Natural killer cell (primary cell): ENCODE measurements at regions not wholly inside any gene's neighbourhood (a gene's known extent, or its start where the extent isn't known, plus 50 kb on each side); places are given as distances from the start of the nearest gene placed in this dataset.

Experiments
- ATAC-seq, 3 donors: fragments of 150-1000 bp in 2 of 3; fragments of 200-7000 bp in 1 of 3; cut with Tn5 transposase; 1 replicate in 1 of 3; 2 replicates in 2 of 3; pipeline ENCODE4 v1.10.0; 2021; ENCODE audit warnings: mild to moderate bottlenecking in 2 of 3, moderate library complexity in 2 of 3
- DNase-seq, 2 donors: peaks; one replicate each; pipeline versions ENCODE4 v3.0.0 to v3.0.0-alpha.2; 2013 to 2021; ENCODE audit warnings: mixed read lengths in 1 of 2
- H3K27ac ChIP-seq: one replicate; pipeline ENCODE4 v1.5.1; 2013; ENCODE audit warnings: mild to moderate bottlenecking, low read length
- H3K27me3 ChIP-seq: one replicate; pipeline ENCODE4 v1.6.1; 2013; ENCODE audit warnings: low read length; ENCODE audit not compliant: control insufficient read depth, insufficient read depth
- H3K36me3 ChIP-seq: one replicate; pipeline ENCODE4 v1.6.1; 2013; ENCODE audit warnings: low read length; ENCODE audit not compliant: control insufficient read depth, insufficient read depth
- H3K4me1 ChIP-seq: one replicate; pipeline ENCODE4 v1.6.1; 2013; ENCODE audit warnings: low read length; ENCODE audit not compliant: control insufficient read depth, insufficient read depth
- H3K4me3 ChIP-seq: one replicate; pipeline ENCODE4 v1.5.1; 2013; ENCODE audit warnings: low read length
- H3K9me3 ChIP-seq: one replicate; pipeline ENCODE4 v1.6.1; 2013; ENCODE audit warnings: low read length; ENCODE audit not compliant: control insufficient read depth, insufficient read depth
- H3K27ac Mint-ChIP-seq, 2 donors: one replicate each; pipeline ENCODE4 v1.8.0; 2022; ENCODE audit warnings: mild to moderate bottlenecking in 2 of 2, mixed read lengths in 2 of 2, moderate library complexity in 1 of 2
- H3K27me3 Mint-ChIP-seq, 2 donors: one replicate each; pipeline ENCODE4 v1.8.0; 2022; ENCODE audit warnings: low read depth in 2 of 2, mixed read lengths in 2 of 2
- H3K36me3 Mint-ChIP-seq: one replicate; pipeline ENCODE4 v1.8.0; 2022; ENCODE audit warnings: mixed read lengths
- H3K4me1 Mint-ChIP-seq, 2 donors: one replicate each; pipeline ENCODE4 v1.8.0; 2022; ENCODE audit warnings: mixed read lengths in 2 of 2
- H3K4me3 Mint-ChIP-seq: one replicate; pipeline ENCODE4 v1.8.0; 2022; ENCODE audit warnings: mild to moderate bottlenecking, moderate library complexity, mixed read lengths
- H3K9me3 Mint-ChIP-seq, 2 donors: one replicate each; pipeline ENCODE4 v1.8.0; 2022; ENCODE audit warnings: mixed read lengths in 2 of 2
- WGBS: methylation state at CpG from one replicate; pipeline ENCODE4 v1.1.7; 2013; ENCODE audit warnings: missing lambda C conversion rate; ENCODE audit not compliant: insufficient coverage; 5-methylcytosine and 5-hydroxymethylcytosine counted together
- intact Hi-C: fragments of 100-400 bp; cut with micrococcal nuclease; formaldehyde crosslinking; loops from one replicate; pipeline ENCODE4 v1.14.2; 2022
- TF ChIP-seq, protein P1 (sequence below): fragments of 200-600 bp; IDR thresholded peaks from one replicate; pipeline ENCODE4 v1.8.0; 2022; ENCODE audit warnings: antibody characterized with exemption

DNA sequence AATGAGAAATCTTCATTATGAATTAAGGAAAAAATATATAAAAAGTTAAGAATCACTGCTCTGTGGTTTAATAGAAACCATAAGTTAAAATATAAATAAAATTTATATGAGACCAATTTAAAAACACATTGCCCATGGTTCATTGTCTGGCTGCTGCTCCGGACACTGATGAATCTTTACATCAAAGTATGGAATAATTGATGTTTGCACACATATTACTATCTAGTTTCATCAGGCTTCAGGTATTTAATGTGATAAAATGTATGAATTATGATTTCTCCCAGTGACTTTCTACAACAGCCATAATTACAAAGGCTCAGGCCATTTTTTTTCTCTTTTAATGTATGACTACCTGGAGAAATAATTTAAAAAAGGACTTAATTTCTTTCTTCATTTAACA lies 599.1 kb upstream of the PRMT6 start:
- no peak for DNase-seq
- WGBS, result no CpG with 5 or more reads among the region's 1 CpG
- TF ChIP-seq, protein P1, sequence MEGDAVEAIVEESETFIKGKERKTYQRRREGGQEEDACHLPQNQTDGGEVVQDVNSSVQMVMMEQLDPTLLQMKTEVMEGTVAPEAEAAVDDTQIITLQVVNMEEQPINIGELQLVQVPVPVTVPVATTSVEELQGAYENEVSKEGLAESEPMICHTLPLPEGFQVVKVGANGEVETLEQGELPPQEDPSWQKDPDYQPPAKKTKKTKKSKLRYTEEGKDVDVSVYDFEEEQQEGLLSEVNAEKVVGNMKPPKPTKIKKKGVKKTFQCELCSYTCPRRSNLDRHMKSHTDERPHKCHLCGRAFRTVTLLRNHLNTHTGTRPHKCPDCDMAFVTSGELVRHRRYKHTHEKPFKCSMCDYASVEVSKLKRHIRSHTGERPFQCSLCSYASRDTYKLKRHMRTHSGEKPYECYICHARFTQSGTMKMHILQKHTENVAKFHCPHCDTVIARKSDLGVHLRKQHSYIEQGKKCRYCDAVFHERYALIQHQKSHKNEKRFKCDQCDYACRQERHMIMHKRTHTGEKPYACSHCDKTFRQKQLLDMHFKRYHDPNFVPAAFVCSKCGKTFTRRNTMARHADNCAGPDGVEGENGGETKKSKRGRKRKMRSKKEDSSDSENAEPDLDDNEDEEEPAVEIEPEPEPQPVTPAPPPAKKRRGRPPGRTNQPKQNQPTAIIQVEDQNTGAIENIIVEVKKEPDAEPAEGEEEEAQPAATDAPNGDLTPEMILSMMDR, result no peak

DNA sequence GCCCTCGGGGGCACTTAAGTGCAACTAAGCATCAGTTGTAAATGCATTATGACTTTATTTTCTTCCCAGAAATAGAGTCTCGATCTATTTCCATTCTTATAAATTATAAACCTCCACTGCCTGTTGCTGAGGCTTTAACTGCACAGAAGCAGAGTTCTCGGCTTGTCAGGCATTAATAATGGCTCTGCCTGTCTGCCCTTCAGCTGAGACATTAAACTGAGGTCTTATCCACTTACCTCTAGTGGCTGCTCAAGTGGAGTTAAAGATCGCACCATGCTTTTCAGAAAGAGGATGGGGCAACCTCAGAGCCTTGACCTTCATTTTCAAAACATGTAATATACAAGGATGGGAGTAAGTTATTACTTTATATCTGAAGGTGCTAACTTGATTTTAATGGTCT lies 597.6 kb upstream of the PRMT6 start:
- Histone ChIP-seq H3K4me1 (no peaks in the 10 kb centered on the region), H3K4me3 (no peak overlapping the region), H3K36me3 (no peaks in the 10 kb centered on the region), H3K27ac (no peak overlapping the region), H3K27me3 (no peaks in the 10 kb centered on the region), H3K9me3 (peaks cover 8% of the 10 kb centered on the region)
- Mint-ChIP-seq H3K27ac (no peak overlapping the region), H3K4me1 (no peaks in the 10 kb centered on the region), H3K27me3 (no peaks in the 10 kb centered on the region), H3K36me3 (no peaks in the 10 kb centered on the region), H3K9me3 (peaks cover 5 to 16% of the 10 kb centered on the region in 2 donors), H3K4me3 (no peak overlapping the region)
- DNase-seq (no peak), ATAC-seq (no peak)
- intact Hi-C loops, result no loop called here
- 85% methylated on average over 4 of the region's 4 CpGs for WGBS
- TF ChIP-seq, protein P1, result no peak

More for the DNA sequence above, 599.1 kb upstream of the PRMT6 start:
- H3K9me3 Mint-ChIP-seq, result peaks cover 5 to 23% of the 10 kb centered on the region in 2 donors
- Histone ChIP-seq H3K4me3 (no peak overlapping the region), H3K36me3 (no peaks in the 10 kb centered on the region), H3K9me3 (peaks cover 11% of the 10 kb centered on the region), H3K27ac (no peak overlapping the region), H3K4me1 (no peaks in the 10 kb centered on the region), H3K27me3 (no peaks in the 10 kb centered on the region)
- H3K27ac Mint-ChIP-seq, result no peak overlapping the region
- H3K27me3 Mint-ChIP-seq, result no peaks in the 10 kb centered on the region
- H3K36me3 Mint-ChIP-seq, result no peaks in the 10 kb centered on the region
- intact Hi-C loops, result no loop called here
- H3K4me3 Mint-ChIP-seq, result no peak overlapping the region
- no peak for ATAC-seq
- no peaks in the 10 kb centered on the region for H3K4me1 Mint-ChIP-seq

DNA sequence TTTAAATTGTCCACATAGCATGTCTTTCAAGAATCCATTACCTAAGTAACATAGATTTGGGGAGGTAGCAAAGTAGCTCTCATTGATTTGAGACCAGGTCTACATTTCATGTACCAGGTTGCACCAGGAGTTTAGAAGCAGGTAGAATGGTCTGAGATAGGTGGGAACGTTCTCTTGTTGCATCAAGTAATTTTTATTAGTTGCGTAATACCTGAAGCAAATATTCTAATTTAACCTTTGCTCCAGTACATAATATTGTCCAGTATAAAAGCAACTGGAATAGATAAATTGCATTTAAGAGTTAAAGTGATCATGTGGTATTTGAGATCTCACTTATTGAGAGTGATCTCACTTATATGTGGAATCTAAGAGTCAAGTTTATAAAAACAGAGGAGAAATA lies 597.1 kb upstream of the PRMT6 start:
- Histone ChIP-seq H3K27ac (no peak overlapping the region), H3K9me3 (peaks cover 7% of the 10 kb centered on the region), H3K36me3 (no peaks in the 10 kb centered on the region), H3K4me1 (no peaks in the 10 kb centered on the region), H3K27me3 (no peaks in the 10 kb centered on the region), H3K4me3 (no peak overlapping the region)
- Mint-ChIP-seq H3K4me3 (no peak overlapping the region), H3K27me3 (no peaks in the 10 kb centered on the region), H3K9me3 (peaks cover 7 to 19% of the 10 kb centered on the region in 2 donors), H3K4me1 (no peaks in the 10 kb centered on the region), H3K36me3 (no peaks in the 10 kb centered on the region), H3K27ac (no peak overlapping the region)
- no peak for ATAC-seq
- no peak for DNase-seq
- TF ChIP-seq, protein P1, result no peak
- WGBS, result no CpG with 5 or more reads among the region's 2 CpGs
- intact Hi-C loops, result no loop called here

DNA sequence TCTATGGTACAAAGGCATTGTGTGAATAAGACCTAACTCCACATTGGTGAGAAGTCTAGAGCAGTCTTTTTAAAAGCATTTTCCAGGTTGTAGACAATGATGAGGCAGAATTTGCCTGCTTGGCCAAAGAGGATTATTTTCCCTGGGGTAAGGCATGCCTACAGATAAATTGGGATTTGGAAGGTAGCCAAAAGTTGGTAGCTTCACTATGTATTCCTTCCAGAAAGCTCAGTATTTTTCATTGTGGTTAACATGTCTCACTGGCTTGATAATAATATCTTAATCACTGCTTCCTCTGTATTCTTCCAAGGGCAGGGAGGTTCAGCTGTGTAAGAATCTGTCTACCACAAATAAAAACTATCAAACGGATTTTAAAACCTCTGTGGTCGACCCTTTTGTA lies 590.8 kb upstream of the PRMT6 start:
- Histone ChIP-seq H3K27me3 (no peaks in the 10 kb centered on the region), H3K4me1 (no peaks in the 10 kb centered on the region), H3K27ac (no peak overlapping the region), H3K9me3 (peaks cover 11% of the 10 kb centered on the region), H3K36me3 (no peaks in the 10 kb centered on the region), H3K4me3 (no peak overlapping the region)
- Mint-ChIP-seq H3K36me3 (peaks cover 18% of the 10 kb centered on the region), H3K4me1 (no peaks in the 10 kb centered on the region), H3K27ac (no peak overlapping the region), H3K9me3 (peaks cover 10 to 34% of the 10 kb centered on the region in 2 donors), H3K27me3 (no peaks in the 10 kb centered on the region), H3K4me3 (no peak overlapping the region)
- TF ChIP-seq, protein P1, result no peak
- DNase-seq (no peak), ATAC-seq (no peak)
- intact Hi-C loops, result no loop called here
- no CpG with 5 or more reads among the region's 2 CpGs for WGBS
